ENCODE measurements at regions not wholly inside any gene's neighbourhood (a gene's known extent, or its start where the extent isn't known, plus 50 kb on each side); places are given as distances from the start of the nearest gene placed in this dataset.

DNA sequence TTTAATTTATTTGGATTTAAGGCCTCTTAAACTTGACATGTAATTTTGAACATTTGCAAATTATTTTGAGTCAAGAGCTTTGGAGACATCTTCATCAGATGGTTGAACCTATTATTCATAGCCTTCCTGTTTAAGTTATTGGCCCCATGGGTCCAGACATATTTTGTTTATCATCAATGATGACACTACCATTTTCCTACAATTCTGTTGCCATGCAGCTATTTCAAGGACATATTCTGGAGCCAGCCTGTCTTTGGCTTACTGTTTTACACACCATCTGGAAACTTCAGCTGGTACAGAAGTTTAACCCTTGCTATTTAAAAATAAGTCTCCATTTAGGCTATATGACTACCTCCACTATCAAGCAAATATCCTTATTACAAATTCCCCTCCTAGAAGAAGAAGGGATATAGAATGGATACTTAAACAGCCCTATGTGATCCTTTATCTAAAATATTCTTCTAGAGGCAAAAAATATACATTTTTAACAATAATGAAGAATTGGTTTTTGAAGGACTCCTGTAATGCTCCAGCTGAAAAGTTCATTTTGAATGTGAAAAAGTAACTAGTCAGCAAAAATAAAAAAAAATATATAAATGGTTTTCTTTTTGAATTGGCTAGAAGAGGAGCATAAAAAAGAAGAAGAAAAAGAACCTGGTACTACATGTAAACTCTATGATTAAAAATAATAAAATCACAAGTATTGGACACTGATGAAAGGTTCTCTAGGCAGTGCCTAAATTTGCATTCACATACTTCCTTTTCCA, 544.0 kb upstream of the HS3ST5 start:
- Histone ChIP-seq H3K27ac (ENCODE audit: insufficient read depth, low read depth, low read length) (no peak overlapping the region), H3K9ac (replicated peaks; ENCODE audit: extremely low read depth, insufficient read depth, low read length) (no peak overlapping the region), H3K4me3 (replicated peaks in 1 of 3; ENCODE audit: insufficient read depth in 1 of 3, low read depth in 1 of 3, low read length in 3 of 3) (no peak overlapping the region), H3K79me2 (ENCODE audit: control insufficient read depth, insufficient read depth, low read length) (no peaks in the 10 kb centered on the region), H3K9me3 (replicated peaks; ENCODE audit: control insufficient read depth, insufficient read depth, low read length) (peaks cover 3% of the 10 kb centered on the region), H3K27me3 (ENCODE audit: control insufficient read depth in 2 of 2, insufficient read depth in 2 of 2, low read length in 2 of 2) (no peaks in the 10 kb centered on the region), H3K9me1 (replicated peaks; ENCODE audit: control insufficient read depth, extremely low read depth, insufficient read depth, low read length) (no peaks in the 10 kb centered on the region), H4K20me1 (replicated peaks; ENCODE audit: control insufficient read depth, extremely low read depth, insufficient read depth, low read length) (no peaks in the 10 kb centered on the region), H3K4me1 (ENCODE audit: control insufficient read depth, extremely low read depth, insufficient read depth, low read length) (no peaks in the 10 kb centered on the region), H2AFZ (ENCODE audit: low read depth, low read length) (no peak overlapping the region), H3K4me2 (ENCODE audit: insufficient read depth, low read length) (no peak overlapping the region), H3K36me3 (ENCODE audit: control insufficient read depth in 2 of 2, extremely low read depth in 1 of 2, insufficient read depth in 2 of 2, low read length in 2 of 2) (no peaks in the 10 kb centered on the region)
- ChIA-PET POLR2A (no interaction called here), CTCF (no interaction called here)
- FAIRE-seq (no peak), DNase-seq (ENCODE audit: low read depth, low spot score) (no peak)
- dilution Hi-C loops (cut with MboI; ENCODE audit: extremely low pct_ligation_motif_present, low sequenced_read_pairs) (no loop called here), intact Hi-C loops (cut with micrococcal nuclease) (no loop called here)
- TF ChIP-seq MYC (IDR thresholded peaks at IDR 0.05; ENCODE audit: low read depth, low read length): no peak
- TF ChIP-seq GATA2 (IDR thresholded peaks at IDR 0.05; ENCODE audit: insufficient read depth, insufficient read length, low read depth, low read length): no peak
- TF ChIP-seq, protein P1, sequence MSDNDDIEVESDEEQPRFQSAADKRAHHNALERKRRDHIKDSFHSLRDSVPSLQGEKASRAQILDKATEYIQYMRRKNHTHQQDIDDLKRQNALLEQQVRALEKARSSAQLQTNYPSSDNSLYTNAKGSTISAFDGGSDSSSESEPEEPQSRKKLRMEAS (IDR thresholded peaks at IDR 0.05; ENCODE audit: insufficient read depth, insufficient read length): no peak
- TF ChIP-seq EZH2 (IDR thresholded peaks at IDR 0.05; ENCODE audit: borderline replicate concordance, low read depth, low read length, severe bottlenecking): no peak
- TF ChIP-seq JUN (IDR thresholded peaks at IDR 0.05; ENCODE audit: borderline replicate concordance, insufficient read depth, insufficient read length, low read depth): no peak
- TF ChIP-seq, protein P2, sequence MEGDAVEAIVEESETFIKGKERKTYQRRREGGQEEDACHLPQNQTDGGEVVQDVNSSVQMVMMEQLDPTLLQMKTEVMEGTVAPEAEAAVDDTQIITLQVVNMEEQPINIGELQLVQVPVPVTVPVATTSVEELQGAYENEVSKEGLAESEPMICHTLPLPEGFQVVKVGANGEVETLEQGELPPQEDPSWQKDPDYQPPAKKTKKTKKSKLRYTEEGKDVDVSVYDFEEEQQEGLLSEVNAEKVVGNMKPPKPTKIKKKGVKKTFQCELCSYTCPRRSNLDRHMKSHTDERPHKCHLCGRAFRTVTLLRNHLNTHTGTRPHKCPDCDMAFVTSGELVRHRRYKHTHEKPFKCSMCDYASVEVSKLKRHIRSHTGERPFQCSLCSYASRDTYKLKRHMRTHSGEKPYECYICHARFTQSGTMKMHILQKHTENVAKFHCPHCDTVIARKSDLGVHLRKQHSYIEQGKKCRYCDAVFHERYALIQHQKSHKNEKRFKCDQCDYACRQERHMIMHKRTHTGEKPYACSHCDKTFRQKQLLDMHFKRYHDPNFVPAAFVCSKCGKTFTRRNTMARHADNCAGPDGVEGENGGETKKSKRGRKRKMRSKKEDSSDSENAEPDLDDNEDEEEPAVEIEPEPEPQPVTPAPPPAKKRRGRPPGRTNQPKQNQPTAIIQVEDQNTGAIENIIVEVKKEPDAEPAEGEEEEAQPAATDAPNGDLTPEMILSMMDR (IDR thresholded peaks at IDR 0.05; ENCODE audit: extremely low read depth in 1 of 2, insufficient read depth in 1 of 2, low read depth in 1 of 2, low read length in 2 of 2): no peak
- TF ChIP-seq POLR2A (IDR thresholded peaks at IDR 0.05; ENCODE audit: low read depth, low read length): no peak
- no peak for TF ChIP-seq FOS (IDR thresholded peaks at IDR 0.05; ENCODE audit: borderline replicate concordance, insufficient read depth, low read length)
- BruUV-seq (replicated peaks): no TSS peak
